ENCODE measurements at regions not wholly inside any gene's neighbourhood (a gene's known extent, or its start where the extent isn't known, plus 50 kb on each side); places are given as distances from the start of the nearest gene placed in this dataset.
"Not testable (repeated sequence)": the region's sequence is repeated elsewhere in the genome, so short reads cannot be mapped to it uniquely, and the experiment has no call there.

DNA sequence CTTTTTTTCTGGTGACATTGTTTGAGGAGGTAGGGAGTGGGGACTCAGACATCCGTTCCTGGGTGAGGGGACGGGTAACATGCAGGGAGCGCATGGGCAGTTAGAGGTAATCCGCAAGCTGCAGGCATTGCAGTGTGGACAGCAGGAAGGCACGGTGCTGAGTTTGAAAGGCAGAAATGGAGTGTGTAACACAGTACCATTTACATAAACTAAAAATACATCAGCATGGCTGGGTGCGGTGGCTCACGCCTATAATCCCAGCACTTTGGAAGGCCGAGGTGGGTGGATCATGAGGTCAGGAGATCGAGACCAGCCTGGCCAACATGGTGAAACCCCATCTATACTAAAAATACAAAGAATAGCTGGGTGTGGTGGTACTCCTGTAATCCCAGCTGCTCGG is 109.3 kb upstream of the EXOC2 start:
- TF ChIP-seq, protein P1, sequence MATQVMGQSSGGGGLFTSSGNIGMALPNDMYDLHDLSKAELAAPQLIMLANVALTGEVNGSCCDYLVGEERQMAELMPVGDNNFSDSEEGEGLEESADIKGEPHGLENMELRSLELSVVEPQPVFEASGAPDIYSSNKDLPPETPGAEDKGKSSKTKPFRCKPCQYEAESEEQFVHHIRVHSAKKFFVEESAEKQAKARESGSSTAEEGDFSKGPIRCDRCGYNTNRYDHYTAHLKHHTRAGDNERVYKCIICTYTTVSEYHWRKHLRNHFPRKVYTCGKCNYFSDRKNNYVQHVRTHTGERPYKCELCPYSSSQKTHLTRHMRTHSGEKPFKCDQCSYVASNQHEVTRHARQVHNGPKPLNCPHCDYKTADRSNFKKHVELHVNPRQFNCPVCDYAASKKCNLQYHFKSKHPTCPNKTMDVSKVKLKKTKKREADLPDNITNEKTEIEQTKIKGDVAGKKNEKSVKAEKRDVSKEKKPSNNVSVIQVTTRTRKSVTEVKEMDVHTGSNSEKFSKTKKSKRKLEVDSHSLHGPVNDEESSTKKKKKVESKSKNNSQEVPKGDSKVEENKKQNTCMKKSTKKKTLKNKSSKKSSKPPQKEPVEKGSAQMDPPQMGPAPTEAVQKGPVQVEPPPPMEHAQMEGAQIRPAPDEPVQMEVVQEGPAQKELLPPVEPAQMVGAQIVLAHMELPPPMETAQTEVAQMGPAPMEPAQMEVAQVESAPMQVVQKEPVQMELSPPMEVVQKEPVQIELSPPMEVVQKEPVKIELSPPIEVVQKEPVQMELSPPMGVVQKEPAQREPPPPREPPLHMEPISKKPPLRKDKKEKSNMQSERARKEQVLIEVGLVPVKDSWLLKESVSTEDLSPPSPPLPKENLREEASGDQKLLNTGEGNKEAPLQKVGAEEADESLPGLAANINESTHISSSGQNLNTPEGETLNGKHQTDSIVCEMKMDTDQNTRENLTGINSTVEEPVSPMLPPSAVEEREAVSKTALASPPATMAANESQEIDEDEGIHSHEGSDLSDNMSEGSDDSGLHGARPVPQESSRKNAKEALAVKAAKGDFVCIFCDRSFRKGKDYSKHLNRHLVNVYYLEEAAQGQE (IDR thresholded peaks at IDR 0.05; ENCODE audit: insufficient replicate concordance, low read depth), result not testable (repeated sequence)
- not testable (repeated sequence) for TF ChIP-seq POLR2AphosphoS5 (IDR thresholded peaks at IDR 0.05; ENCODE audit: low read depth)
- TF ChIP-seq, protein P2, sequence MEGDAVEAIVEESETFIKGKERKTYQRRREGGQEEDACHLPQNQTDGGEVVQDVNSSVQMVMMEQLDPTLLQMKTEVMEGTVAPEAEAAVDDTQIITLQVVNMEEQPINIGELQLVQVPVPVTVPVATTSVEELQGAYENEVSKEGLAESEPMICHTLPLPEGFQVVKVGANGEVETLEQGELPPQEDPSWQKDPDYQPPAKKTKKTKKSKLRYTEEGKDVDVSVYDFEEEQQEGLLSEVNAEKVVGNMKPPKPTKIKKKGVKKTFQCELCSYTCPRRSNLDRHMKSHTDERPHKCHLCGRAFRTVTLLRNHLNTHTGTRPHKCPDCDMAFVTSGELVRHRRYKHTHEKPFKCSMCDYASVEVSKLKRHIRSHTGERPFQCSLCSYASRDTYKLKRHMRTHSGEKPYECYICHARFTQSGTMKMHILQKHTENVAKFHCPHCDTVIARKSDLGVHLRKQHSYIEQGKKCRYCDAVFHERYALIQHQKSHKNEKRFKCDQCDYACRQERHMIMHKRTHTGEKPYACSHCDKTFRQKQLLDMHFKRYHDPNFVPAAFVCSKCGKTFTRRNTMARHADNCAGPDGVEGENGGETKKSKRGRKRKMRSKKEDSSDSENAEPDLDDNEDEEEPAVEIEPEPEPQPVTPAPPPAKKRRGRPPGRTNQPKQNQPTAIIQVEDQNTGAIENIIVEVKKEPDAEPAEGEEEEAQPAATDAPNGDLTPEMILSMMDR (IDR thresholded peaks at IDR 0.05; ENCODE audit: insufficient read depth, low read length), result not testable (repeated sequence)

Measured in HL-60 (cell line).